Stromal cell of bone marrow (primary cell): ENCODE measurements at regions not wholly inside any gene's neighbourhood (a gene's known extent, or its start where the extent isn't known, plus 50 kb on each side); places are given as distances from the start of the nearest gene placed in this dataset.

ENCODE experiments used
- DNase-seq: peaks from one replicate; pipeline ENCODE4 v3.0.0-alpha.2; 2012; ENCODE audit warnings: low read depth

DNA sequence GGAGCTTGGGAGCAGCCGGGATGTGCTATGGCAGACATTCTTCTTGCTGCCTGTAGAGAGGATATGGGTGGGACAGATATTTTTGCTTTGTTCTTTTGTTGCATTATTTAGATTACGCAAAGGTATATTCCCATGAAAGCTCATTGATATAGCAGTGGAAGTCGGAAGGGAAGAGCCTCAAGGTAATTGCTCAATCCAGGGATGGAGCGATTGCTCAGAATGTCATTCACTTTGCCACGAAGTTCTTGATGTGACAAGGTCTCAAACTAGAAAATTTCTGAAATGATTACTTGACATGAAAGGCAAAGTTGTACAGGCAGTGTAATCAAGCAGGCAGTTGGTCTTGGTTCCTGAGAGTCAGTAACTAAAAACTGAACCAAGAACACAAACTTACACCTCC, 615.6 kb upstream of the CDH4 start:
- no peak for DNase-seq

DNA sequence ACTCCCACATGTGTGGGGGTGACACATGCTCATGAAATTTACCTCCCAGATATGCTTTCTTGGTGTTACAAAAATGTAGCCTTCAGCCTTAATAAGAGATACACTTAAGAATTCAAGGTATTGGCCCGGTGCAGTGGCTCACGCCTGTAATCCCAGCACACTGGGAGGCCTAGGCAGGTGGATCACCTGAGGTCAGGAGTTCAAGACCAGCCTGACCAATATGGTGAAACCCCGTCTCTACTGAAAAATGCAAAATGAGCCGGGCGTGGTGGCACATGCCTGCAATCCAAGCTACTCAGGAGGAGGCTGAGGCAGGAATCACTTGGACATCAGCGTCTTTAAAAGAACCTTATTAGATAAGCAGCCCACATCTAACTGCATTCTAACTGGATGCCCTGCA, 614.3 kb upstream of the CDH4 start:
- DNase-seq, result no peak

DNA sequence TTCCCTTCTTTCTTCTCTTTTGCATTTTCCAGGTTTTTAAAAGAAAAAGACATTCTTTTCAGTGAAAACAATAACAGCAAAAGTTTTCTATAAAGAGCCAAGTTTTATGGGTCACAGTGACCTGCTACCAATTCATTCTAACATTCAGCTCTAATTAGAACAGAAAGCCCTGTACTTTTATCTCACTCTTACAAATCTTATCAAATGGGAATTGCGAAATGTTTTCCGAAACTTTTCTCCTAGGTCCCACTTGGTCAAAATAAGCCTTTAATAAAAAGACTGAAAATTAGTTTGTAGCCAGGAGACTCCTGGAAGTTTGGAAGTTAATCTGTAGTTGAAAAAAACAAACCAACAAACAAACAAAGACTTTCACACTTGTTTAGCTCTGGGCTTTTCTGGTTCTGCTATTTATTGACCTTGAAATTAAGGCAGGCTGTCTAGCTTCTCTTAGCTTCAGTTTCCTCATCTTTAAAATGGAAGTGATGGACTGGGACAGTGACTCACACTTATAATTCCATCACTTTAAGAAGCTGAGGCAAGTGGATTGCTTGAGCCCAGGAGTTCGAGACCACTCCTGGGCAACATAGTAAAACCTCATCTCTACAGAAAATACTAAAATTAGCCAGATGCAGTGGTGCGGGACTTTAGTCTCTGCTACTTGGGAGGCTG, 613.5 kb upstream of the CDH4 start:
- no peak for DNase-seq

DNA sequence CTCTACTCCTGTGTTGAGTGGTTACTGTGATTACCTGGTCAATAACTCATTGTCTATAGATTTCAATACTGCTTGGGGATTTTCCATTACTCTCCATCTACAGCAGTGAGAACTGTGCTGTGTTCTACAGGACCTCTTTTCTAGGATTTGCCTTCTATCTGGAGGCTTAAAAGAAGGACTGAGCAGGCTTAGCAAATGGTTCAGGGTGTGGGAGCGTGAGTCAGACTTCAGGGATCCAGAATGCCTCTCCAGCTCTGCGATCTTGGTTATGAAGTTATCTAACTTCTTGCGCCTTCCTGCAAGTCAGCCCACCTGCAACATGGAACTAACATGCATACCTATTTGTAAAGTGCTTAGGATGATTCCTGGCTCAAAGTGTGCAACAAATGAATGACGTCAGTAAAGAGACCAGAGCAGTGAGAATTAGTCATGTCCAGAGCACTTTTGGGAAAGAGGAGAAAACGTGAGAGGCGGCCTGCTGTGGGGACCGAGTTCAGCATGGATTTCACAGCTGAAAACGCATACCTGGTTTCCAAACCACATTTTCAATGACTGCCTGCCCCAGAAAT, 610.1 kb upstream of the CDH4 start:
- DNase-seq, result no peak

DNA sequence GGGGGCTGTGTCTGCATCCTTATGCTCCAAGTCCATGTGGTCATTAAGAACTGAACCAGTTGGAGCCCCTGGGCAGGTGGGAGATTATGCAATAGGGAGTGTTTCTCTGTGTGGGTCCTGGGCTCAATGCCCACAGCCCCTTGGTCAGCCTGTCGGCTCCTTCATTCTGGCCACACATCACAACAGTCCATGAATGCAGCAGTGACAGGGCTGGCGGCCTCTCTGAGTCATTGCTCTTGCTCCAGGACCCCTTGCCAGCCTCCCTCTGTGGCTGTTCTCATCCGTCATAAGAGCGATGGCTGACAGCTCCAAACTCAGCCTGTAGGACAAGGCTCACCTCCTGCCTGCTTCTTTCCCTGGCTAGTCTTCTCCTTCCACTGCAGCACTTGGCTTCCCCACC, 609.5 kb upstream of the CDH4 start:
- no peak for DNase-seq

DNA sequence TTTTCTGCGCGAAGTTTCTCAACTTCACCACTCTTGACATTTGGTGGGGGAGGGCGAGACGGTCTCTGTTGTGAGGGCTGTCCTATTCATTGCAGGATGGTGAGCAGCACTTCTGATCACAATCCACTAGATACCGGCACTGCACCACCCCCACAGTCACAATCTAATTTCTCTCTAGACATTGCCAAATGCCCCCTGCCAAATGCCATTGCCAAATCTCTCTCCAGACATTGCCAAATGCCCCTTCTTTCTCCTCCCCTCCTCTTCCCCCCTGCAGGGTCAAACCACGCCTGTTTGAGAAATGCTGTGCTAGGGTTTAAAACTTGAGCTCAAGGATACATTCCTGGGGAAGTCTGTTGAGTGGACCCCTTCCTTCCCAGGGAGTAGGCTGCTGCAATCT, 603.5 kb upstream of the CDH4 start:
- no peak for DNase-seq

DNA sequence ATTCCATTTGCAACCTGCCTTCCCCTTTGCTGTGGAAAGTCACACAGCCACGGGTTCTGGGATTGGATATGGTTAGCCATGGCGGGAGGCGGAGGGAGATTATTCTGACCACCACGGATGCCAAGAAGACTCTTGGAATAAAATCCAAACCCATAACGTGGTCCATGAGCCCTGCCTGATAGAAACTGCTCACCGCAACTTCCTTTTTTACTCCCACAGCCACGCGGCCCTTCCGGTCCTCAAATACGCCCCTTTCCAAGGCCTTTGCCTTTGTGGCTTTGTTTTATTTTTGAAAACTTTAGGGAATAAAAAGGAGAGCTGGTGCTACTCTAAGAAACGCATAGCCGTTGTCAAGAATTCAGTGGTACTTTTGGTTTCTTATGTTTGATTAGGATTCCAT, 602.5 kb upstream of the CDH4 start:
- no peak for DNase-seq

DNA sequence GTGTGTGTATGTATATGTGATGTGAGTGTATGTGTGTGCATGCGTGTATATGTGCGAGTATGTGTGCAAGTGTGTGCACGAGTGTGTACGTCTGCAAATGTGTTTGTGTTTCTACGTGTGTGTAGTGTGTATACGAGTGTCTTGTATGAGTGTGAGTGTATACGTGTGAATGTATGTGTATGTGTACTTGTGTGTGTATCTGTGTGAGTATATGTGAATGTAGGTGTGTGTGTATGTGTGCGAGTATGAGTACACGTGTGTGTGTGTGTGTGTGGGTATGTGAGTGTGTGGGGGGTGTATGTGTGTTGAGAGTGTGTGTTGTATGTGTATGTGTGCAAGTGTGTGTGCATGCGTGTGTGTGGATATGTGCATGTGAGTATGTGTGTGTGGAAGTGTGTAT, 602.0 kb upstream of the CDH4 start:
- no peak for DNase-seq

DNA sequence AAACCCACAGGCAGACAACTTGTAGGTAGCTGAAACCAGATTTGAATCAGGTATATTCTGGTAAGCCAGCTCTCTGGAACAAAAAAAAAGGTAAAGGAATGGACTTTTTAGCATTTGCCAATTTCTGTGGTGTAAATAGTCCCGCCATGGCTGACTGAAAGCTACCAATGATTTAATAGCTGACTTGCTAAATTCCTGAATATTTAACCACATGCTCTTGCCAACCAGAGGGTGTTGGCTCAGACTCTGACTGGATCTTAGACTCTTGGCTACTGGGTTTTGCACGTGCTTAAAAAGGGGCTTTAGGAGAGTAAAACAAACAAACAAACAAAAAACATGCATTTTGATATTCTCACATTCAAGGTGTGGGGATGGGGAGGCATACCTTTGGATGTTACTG, 600.0 kb upstream of the CDH4 start:
- DNase-seq, result no peak

DNA sequence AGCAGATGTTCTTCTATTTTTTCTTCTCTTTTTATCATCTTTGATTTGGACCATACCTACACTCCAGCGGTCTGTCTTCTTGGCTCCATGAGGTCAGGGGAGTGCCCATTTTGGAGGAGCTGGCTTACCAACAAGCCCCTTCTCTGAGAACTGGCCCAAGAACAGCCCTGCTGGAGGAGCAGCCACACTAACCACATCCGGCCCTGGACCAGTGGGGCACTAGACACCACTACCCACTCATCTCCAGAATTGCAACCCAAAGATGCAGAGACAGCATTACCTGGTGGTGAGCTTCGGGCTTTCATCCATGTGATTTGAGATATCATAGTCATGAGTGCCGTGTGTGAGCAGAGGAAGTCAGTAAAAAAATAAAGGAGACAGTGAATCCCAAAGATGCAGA, 599.4 kb upstream of the CDH4 start:
- DNase-seq, result no peak

DNA sequence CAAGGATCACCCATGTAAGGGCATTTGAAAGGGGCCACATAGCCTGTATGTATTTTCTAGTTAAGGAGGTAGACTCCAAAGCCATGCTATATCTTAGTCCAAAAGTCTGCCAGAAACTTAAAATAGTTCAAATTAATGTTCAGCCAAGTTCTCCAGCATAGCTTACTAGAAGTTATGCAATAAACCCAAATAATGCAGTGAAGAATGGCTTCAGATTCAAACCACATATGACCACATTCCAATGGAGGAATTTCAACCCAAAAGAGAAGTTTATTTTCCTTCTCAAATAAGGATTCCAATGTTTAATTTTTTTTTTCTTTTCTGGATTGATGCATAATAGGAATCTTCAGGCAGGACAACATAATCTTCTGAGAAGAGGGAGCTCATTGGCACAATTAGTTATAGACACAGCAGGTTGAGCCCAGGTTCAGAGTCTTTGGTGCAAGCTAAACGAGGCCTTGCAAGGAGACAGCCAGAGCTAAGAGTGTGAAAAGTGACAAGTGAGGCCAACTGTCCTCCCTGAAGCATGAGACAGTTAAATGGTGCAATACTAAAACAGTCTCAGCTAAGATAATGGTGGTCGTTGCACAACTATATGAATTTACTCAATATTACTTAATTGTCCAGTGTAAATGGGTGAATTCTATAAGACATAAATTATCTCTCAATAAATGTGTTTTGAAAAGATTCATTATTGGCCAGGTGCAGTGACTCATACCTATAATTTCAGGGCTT, 598.8 kb upstream of the CDH4 start:
- peak; percentile 25 for DNase-seq

DNA sequence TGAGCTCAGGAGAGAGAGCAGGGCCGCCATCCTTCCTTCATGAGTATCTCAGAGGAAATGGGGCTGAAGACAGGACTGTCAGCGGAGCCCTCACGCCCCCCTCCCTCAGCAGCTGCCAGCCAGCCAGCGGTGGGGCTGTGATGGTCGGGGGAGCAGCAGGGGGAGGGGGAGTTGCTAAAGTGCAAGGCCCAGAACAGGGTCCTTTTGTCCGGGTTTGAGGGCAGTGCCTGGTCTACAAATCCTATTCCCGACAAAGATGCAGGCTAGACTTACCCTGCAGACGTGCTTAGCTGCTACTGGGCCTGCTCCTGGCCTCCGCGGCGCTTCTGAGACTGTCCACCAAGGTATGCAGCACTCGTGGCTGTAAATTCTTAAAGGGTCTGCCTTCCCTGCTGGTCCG, 593.4 kb upstream of the CDH4 start:
- DNase-seq, result no peak

DNA sequence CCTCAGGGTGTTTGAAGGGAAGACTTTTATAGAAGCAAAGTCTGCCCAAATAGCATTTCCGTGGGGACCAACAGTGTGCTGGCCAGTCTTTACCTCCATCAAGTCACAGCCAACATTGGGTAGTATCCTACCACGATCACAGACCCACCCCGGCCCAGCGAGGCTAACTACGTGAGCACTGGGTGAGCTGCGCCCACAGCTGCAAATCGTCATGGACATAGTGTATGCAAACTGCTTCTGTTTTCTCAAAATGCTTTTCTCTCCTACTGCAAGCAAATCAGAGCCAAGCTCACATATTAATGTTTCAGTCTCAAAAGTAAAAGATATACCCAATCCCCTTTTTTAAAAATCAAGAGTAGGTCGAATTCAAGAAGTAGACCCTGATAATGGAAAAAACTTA, 592.8 kb upstream of the CDH4 start:
- DNase-seq, result no peak

DNA sequence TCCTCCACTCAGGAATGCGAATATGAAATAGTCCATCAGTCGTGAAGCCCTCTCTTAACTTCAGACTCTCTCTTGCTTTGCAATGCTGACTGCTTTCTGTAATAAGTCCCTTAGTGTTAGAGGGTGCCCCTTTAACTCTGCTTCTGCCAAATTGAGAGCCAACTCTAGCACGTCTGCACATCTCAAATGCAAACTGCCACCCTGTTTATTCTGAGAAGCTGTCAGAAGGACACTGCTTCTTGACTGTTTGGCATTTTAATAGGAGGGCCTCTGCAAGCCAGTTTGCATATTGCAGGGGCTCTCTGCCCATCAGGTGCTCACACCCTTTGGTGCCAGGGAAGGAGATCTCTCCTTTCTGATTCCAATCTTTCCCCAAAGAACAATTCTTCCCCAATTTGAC, 589.8 kb upstream of the CDH4 start:
- DNase-seq, result no peak

DNA sequence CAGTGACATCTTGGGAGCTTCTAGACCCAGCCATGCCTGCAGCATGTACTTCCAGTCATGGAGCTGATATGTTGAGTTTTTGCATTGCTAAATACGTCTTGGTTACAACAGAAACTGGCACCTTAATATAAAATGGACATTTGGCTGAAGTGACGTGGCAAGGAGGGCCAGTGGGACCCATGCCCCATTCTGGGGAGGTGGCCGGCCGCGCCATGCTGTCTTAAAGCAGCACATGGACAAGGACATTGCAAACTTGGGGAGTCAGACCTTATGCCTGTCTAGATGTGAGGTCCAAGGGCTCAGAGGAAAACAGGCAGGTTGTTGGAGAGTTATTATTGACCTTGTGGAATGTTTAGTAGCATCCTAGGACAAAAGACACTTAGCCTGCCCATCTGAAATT, 588.0 kb upstream of the CDH4 start:
- DNase-seq, result no peak

DNA sequence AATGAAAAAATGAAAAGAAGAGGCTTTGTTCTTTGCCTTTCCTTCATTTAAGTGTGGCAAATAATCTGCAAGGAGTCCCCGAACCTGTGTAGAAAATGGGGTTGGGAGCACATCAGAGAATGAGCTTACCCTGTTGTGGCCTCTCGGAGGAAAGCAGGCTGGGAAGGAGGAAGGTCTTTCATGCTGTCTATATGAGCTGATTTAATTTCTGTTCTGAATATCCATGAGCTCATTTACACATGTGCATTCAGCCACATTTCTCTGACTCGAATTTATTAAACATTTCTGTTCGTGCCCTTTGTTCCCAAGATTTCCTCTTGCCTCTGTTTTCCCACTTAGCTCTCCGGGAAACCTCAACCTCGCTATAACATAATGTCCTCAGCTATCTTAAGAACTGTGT, 584.4 kb upstream of the CDH4 start:
- no peak for DNase-seq

DNA sequence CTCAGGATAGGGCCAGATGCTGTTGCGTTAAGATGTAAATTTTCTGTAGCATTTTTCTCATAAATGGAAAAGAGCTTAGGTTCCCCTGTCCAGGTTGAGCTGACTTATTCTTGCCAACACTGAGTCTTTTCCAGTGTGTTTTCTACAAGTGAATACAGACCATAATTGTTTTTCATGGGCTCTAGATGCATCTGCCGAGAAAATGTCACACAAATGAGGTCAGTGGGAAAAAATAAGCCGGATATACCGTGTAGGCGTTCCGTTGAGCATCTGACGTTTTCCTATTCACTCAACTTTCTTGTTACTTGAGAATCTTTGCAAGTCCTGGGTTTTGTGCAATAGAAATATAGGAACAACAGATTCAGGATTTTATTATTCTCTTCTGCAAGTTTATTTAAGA, 582.9 kb upstream of the CDH4 start:
- no peak for DNase-seq

DNA sequence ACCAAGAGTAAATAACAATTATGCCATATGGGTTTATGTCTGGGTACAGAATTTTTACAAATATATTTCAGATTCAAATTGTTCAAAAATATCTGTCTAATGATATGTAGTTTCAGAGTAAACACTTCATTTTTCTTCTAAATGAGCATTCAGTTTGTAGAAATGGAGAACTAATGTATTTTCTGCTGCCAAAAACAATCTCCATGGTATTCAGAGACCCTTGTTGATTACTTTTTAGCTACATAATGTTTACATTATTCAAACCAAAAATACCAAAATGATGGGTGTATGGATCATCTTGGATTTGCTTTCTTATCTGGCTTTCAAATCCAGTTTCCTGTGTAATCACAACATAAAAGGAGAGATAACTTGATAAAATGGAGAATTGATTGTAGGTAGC, 576.0 kb upstream of the CDH4 start:
- no peak for DNase-seq

DNA sequence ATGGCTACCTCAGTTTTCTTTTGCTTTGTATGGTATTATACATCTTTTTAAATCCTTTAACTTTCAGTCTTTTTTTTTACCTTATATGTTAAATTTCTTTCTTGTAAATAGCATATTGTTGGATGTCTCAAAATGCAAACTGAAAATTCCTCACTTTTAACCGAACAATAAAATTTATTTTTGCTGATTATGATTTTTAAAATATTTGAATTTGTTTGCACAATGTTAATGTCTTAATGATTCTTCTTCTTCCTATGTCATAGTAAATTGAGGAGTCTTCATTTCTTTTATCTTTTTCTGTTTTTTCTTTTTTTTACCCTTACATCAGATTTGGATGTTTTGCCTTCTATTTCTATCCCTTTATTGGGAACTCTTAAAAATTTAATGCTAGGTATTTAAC, 574.2 kb upstream of the CDH4 start:
- DNase-seq, result no peak

DNA sequence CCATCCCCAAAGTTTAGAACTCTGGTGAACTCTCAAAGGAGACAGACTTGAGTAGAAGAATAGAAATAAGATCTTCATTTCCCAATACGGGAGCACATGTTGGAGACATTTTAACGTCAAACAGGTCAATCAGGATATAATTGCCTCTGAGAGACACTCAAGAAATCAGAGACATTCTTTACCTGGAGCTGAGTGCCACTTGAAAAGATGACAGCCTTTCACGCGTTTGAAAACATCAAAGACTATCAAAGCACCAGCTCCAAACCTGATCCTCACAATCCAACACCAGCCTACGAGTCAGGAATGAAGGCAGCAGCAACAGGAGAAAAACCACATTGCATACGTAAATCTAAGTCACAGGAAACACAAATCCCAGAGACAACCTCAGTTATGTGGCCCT, 571.5 kb upstream of the CDH4 start:
- no peak for DNase-seq

DNA sequence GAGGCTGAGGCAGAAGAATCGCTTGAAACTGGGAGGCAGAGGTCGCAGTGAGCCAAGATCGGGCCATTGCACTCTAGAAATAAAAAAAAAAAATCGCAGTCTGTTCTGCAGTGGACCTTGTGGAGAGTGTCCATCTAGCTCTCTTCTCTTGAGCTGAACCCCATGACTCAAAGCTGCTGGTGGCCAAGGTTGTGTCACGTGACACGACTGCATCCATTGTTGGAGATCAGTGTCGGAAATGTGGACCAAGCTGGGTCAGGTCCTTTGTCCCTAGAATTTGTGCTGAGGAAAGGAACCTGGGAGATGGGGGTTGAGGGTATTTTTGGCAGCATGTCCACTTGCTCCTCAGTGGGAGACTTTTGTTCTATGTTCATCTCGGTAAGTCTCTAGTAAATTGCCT, 564.8 kb upstream of the CDH4 start:
- no peak for DNase-seq

DNA sequence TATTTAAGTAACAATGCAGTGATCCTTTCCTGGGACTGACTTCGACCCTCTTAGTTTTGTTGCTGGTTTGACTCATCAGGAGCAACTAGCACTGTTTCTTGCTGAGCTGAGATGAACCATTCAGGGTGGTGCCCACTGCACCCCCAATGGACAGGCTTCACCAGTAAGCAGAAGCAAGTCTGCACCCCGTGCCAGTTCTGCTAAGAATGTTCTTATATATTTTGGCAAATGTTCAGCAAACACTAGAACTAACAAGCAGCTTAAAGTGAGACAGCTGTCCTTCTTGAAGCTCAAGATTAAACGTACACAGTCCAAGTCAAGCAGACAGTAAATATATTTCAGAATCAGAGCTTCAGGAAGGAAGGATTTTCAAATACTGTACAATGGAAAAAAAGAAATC, 561.3 kb upstream of the CDH4 start:
- DNase-seq, result no peak

DNA sequence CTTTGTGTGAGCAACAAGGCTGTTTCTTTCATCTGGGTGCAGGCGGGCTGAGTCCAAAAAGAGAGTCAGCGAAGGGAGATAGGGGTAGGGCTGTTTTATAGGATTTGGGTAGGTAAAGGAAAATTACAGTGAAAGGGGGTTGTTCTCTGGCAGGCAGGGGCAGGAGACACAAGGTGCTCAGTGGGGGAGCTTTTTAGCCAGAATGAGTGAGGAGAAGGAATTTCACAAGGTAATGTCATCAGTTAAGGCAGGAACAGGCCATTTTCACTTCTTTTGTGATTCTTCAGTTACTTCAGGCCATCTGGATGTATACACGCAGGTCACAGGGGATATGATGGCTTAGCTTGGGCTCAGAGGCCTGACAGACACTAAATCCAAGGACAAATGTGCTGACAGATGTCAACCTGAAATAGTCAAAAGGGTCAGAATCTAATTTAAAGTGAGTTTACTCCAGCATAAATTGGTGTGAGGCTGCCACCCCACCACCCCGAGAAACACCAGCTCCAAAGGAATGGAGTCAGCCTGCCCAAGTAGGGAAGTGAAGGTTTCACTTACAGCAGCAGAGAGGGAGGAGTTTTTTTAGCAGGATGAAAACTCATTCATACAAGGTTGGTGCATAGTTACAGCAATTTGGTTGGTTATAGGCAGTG, 560.0 kb upstream of the CDH4 start:
- DNase-seq, result no peak
